ENCODE measurements at regions not wholly inside any gene's neighbourhood (a gene's known extent, or its start where the extent isn't known, plus 50 kb on each side); places are given as distances from the start of the nearest gene placed in this dataset.
"Not testable (repeated sequence)": the region's sequence is repeated elsewhere in the genome, so short reads cannot be mapped to it uniquely, and the experiment has no call there.

DNA sequence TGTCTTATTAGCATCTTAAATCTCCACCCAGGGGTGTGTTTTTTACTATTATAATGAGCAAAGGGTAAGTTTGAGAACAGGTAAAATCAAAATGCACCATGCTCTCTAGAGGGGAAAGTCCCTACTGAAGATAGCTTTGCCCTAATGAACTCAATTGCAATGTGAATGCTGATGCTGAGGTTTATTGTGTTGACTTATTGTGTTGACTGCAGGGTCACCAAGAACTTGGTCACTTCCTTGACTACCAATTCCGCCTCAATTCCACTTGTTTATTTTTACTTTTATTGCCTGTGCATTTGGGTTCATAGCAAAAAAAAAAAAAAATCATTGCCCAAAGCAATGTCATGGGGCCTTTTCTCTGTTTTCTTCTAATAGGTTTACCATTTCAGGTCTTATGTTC, 67.7 kb upstream of the SRD5A3 start:
- Histone ChIP-seq H3K4me3 (no peak overlapping the region), H3K4me2 (no peak overlapping the region), H3K79me2 (no peaks in the 10 kb centered on the region), H2AFZ (no peak overlapping the region), H3K4me1 (ENCODE audit: insufficient read depth) (no peaks in the 10 kb centered on the region), H4K20me1 (ENCODE audit: insufficient read depth, poor library complexity, severe bottlenecking) (no peaks in the 10 kb centered on the region), H3K9me2 (replicated peaks; ENCODE audit: insufficient read depth) (no peaks in the 10 kb centered on the region), H3K27me3 (no peaks in the 10 kb centered on the region), H3K36me3 (replicated peaks; ENCODE audit: insufficient read depth, low read depth) (no peaks in the 10 kb centered on the region), H3K9me3 (ENCODE audit: low read depth) (no peaks in the 10 kb centered on the region), H3K27ac (no peak overlapping the region)
- peak; percentile 8 for DNase-seq (ENCODE audit: low spot score)
- no peak for TF ChIP-seq EZH2phosphoT487 (IDR thresholded peaks at IDR 0.05; ENCODE audit: low read depth, severe bottlenecking, unreplicated experiment)
- TF ChIP-seq EZH2 (IDR thresholded peaks at IDR 0.05; ENCODE audit: borderline replicate concordance), result no peak
- TF ChIP-seq, protein P1, sequence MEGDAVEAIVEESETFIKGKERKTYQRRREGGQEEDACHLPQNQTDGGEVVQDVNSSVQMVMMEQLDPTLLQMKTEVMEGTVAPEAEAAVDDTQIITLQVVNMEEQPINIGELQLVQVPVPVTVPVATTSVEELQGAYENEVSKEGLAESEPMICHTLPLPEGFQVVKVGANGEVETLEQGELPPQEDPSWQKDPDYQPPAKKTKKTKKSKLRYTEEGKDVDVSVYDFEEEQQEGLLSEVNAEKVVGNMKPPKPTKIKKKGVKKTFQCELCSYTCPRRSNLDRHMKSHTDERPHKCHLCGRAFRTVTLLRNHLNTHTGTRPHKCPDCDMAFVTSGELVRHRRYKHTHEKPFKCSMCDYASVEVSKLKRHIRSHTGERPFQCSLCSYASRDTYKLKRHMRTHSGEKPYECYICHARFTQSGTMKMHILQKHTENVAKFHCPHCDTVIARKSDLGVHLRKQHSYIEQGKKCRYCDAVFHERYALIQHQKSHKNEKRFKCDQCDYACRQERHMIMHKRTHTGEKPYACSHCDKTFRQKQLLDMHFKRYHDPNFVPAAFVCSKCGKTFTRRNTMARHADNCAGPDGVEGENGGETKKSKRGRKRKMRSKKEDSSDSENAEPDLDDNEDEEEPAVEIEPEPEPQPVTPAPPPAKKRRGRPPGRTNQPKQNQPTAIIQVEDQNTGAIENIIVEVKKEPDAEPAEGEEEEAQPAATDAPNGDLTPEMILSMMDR (IDR thresholded peaks at IDR 0.05; ENCODE audit: poor library complexity), result no peak
- 48% methylated on average over 1 of the region's 1 CpG for WGBS (ENCODE audit: low lambda C conversion rate, missing lambda C conversion rate)

DNA sequence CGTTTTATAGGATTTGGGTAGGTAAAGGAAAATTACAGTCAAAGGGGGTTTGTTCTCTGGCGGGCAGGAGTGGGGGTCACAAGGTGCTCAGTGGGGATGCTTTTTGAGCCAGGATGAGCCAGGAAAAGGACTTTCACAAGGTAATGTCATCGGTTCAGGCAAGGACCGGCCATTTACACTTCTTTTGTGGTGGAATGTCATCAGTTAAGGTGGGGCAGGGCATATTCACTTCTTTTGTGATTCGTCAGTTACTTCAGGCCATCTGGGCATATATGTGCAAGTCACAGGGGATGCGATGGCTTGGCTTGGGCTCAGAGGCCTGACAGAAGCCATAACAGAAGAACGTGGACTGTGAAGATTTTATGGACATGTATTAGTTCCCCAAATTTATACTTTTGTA, 65.6 kb upstream of the SRD5A3 start:
- not testable (repeated sequence) for H3K9me3 ChIP-seq (ENCODE audit: low read depth); H2AFZ ChIP-seq; H3K4me3 ChIP-seq; H3K4me1 ChIP-seq (ENCODE audit: insufficient read depth); H3K27me3 ChIP-seq; DNase-seq (ENCODE audit: low spot score); H3K36me3 ChIP-seq (replicated peaks; ENCODE audit: insufficient read depth, low read depth); H3K4me2 ChIP-seq; H3K9me2 ChIP-seq (replicated peaks; ENCODE audit: insufficient read depth); H3K79me2 ChIP-seq; H3K27ac ChIP-seq; H4K20me1 ChIP-seq (ENCODE audit: insufficient read depth, poor library complexity, severe bottlenecking)
- 54% methylated on average over 7 of the region's 7 CpGs for WGBS (ENCODE audit: low lambda C conversion rate, missing lambda C conversion rate)

DNA sequence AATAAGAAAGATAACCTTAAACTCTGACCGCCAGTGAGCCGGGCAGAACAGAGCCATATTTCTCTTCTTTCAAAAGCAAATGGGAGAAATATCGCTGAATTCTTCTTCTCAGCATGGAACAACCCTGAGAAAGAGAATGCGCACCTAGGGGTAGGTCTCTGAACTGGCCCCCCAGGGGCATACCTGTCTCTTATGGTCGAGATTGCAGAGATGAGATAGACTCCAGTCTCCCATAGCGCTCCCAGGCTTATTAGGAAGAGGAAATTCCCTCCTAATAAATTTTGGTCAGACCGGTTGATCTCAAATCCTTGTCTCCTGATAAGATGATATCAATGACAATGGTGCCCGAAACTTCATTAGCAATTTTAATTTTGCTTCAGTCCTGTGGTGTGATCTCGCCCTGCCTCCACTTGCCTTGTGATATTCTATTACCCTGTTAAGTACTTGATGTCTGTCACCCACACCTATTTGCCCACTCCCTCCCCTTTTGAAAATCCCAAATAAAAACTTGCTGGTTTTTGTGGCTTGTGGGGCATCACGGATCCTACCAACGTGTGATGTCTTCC, 64.8 kb upstream of the SRD5A3 start:
- H3K4me1 ChIP-seq (ENCODE audit: insufficient read depth); H3K27me3 ChIP-seq; H3K9me3 ChIP-seq (ENCODE audit: low read depth); H4K20me1 ChIP-seq (ENCODE audit: insufficient read depth, poor library complexity, severe bottlenecking); H3K79me2 ChIP-seq; H3K4me3 ChIP-seq; H3K36me3 ChIP-seq (replicated peaks; ENCODE audit: insufficient read depth, low read depth); H3K9me2 ChIP-seq (replicated peaks; ENCODE audit: insufficient read depth); H2AFZ ChIP-seq; H3K4me2 ChIP-seq; H3K27ac ChIP-seq; DNase-seq (ENCODE audit: low spot score): not testable (repeated sequence)
- WGBS (ENCODE audit: low lambda C conversion rate, missing lambda C conversion rate), result 53% methylated on average over 11 of the region's 11 CpGs

DNA sequence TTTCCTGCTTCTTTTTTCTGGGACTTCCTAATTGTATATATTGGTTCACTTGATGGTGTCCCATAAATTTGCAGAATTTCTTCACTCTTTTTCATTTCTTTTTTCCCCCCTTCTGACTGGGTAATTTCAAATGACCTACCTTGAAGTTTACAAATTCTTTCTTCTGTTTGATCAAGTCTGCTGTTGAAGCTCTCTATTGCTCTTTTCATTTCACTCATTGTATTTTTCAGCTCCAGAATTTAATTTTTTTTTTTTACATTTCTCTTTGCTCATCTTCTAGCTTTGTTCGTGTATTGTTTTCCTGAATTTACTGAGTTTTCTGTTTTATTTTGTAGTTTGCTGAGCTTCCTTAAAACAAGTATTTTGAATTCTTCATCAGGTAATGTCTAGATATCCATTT, 61.7 kb upstream of the SRD5A3 start:
- no peaks in the 10 kb centered on the region for H3K4me1 ChIP-seq (ENCODE audit: insufficient read depth)
- H3K79me2 ChIP-seq, result no peaks in the 10 kb centered on the region
- WGBS (ENCODE audit: low lambda C conversion rate, missing lambda C conversion rate), result 95% methylated on average over 1 of the region's 1 CpG
- H3K36me3 ChIP-seq (replicated peaks; ENCODE audit: insufficient read depth, low read depth), result no peaks in the 10 kb centered on the region
- no peaks in the 10 kb centered on the region for H3K27me3 ChIP-seq
- H2AFZ ChIP-seq, result no peak overlapping the region
- H4K20me1 ChIP-seq (ENCODE audit: insufficient read depth, poor library complexity, severe bottlenecking), result no peaks in the 10 kb centered on the region
- DNase-seq (ENCODE audit: low spot score), result no peak
- no peaks in the 10 kb centered on the region for H3K9me3 ChIP-seq (ENCODE audit: low read depth)
- H3K4me3 ChIP-seq, result no peak overlapping the region
- H3K27ac ChIP-seq, result no peak overlapping the region
- H3K9me2 ChIP-seq (replicated peaks; ENCODE audit: insufficient read depth), result no peaks in the 10 kb centered on the region
- TF ChIP-seq EZH2phosphoT487 (IDR thresholded peaks at IDR 0.05; ENCODE audit: low read depth, severe bottlenecking, unreplicated experiment) (no peak), EZH2 (IDR thresholded peaks at IDR 0.05; ENCODE audit: borderline replicate concordance) (no peak)
- TF ChIP-seq, protein P1 (IDR thresholded peaks at IDR 0.05; ENCODE audit: poor library complexity), result no peak
- H3K4me2 ChIP-seq, result no peak overlapping the region

Measured in hepatocyte (in vitro differentiated cells).